D721Med (cell line): ENCODE measurements at regions not wholly inside any gene's neighbourhood (a gene's known extent, or its start where the extent isn't known, plus 50 kb on each side); places are given as distances from the start of the nearest gene placed in this dataset.

Source experiments
- DNase-seq: peaks from one replicate; pipeline ENCODE4 v3.0.0; 2011; ENCODE audit warnings: low spot score; ENCODE audit not compliant: insufficient read length
- FAIRE-seq: peaks from 2 replicates; lab custom pipeline; 2011; peaks lifted over from hg19 to GRCh38; lab: Jason Lieb, UNC
- TF ChIP-seq, protein P1 (sequence below): IDR thresholded peaks from 2 replicates; pipeline ENCODE4 v1.5.1; 2012; ENCODE audit warnings: mild to moderate bottlenecking, control low read depth; ENCODE audit not compliant: insufficient read depth; ENCODE audit errors: missing control alignments

DNA sequence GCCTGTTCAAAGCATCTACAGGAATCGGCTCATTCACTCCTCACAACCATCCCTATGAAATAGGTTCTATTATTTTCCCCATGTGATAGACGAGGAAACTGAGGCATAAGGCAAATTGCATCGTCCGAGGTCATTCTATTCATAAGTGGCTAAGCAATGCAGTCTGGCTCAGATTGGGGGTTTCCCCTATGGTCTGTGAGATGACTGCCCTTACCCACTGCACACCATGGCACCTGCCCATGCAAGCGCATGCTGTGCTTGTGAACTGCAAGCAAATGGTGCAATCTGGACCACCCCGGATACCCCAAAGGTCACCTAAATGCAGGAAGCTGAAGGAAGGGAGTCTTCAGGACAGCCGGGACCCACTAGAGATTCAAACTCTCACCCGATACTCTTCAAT, 123.4 kb upstream of the SOD1 start:
- no peak for FAIRE-seq
- no peak for DNase-seq
- TF ChIP-seq, protein P1, sequence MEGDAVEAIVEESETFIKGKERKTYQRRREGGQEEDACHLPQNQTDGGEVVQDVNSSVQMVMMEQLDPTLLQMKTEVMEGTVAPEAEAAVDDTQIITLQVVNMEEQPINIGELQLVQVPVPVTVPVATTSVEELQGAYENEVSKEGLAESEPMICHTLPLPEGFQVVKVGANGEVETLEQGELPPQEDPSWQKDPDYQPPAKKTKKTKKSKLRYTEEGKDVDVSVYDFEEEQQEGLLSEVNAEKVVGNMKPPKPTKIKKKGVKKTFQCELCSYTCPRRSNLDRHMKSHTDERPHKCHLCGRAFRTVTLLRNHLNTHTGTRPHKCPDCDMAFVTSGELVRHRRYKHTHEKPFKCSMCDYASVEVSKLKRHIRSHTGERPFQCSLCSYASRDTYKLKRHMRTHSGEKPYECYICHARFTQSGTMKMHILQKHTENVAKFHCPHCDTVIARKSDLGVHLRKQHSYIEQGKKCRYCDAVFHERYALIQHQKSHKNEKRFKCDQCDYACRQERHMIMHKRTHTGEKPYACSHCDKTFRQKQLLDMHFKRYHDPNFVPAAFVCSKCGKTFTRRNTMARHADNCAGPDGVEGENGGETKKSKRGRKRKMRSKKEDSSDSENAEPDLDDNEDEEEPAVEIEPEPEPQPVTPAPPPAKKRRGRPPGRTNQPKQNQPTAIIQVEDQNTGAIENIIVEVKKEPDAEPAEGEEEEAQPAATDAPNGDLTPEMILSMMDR, result no peak

DNA sequence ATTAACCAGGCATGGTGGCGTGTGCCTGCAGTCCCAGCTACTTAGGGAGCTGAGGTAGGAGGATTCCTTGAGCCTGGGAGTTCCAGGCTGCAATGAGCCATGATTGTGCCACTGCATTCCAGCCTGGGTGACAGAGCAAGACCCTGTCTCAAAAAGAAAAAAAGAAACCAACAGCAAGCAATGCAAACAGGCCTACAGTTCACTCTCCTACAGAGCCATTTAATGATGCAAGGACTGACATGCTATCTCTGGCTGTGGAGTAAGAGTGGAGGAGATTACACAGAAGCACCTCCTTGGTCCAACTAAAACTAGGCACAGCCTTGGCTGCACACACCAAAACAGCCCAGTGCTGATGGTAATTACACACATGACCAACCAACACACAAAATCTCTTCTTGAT, 127.5 kb upstream of the SOD1 start:
- TF ChIP-seq, protein P1, result no peak
- no peak for DNase-seq
- FAIRE-seq, result no peak

DNA sequence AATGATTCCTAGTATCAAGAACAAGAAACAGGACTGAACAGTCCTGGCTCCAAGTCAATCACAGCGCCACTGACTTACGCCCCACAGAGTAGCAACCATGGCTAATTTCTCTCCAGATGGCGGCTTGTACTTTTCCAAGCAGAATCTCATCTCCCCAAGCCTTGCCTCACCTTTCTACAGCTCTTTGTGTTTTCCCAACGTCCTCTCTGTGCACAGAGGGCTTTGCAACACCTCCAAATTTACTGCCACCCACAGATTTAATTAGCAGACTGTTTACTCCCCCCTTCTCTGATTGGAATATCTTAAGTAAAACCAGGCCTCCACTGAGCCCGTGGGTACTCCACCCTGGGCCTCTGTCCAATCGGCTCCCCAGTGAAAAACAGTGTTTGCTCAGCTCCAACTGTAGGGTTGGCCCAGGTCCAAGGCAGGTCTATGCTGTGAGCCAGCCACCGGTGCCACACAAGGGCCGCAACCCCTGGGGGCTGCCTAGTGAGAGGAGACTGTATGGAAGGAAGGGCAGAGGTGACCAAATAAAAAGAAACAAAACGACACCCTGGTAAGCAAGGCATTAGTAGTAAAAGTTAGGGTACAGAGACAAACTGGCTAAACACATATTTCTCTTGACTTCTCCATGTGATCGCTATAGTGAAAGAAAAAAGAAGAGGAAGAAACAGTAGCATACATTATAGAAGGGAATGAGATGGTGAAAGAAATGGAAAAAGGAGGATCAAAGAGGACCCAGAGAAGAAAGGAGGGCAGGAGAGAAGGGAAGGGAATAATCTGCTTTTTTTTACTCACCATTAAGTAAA, 128.4 kb upstream of the SOD1 start:
- no peak for FAIRE-seq
- DNase-seq, result no peak
- TF ChIP-seq, protein P1, result no peak

DNA sequence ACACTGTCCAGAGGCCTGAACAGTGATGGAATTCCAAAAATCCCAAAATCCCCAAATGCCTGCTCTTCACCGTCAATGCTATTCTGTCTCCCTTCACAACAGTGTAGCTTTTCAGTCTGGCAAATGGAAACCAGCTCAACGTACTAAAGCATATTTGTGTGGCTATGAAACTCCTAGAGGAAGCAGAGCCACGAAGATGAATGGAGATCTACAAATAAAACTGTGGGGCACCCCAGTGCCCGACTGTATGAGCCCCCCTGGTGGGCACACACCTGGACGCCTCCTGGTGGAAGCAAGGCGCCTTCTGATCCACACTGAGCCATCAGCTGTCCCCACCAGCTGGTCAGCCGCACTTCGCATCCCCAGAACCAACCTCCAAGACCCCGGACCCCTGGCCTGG, 129.1 kb upstream of the SOD1 start:
- FAIRE-seq (no peak), DNase-seq (no peak)
- TF ChIP-seq, protein P1, result no peak

DNA sequence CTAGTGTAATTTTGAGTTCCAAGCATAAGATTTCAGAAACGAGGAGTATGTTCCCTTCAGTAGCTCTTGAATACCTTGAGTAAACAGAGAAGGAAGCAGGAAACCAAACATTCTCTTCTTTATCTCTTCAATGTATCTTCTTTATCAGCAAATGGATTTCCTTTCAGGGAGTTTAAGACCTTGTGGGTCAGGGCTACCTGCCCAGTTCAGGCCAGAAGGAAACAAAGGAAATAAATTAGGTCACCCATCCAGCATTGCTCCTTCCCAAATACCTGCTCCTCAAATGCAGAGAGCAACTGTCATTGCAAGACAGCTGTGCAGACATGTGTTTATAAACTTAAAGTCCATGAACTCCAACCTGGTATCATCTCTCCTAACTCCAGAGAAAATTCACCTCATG, 130.1 kb upstream of the SOD1 start:
- TF ChIP-seq, protein P1, result no peak
- DNase-seq, result no peak
- FAIRE-seq, result no peak

DNA sequence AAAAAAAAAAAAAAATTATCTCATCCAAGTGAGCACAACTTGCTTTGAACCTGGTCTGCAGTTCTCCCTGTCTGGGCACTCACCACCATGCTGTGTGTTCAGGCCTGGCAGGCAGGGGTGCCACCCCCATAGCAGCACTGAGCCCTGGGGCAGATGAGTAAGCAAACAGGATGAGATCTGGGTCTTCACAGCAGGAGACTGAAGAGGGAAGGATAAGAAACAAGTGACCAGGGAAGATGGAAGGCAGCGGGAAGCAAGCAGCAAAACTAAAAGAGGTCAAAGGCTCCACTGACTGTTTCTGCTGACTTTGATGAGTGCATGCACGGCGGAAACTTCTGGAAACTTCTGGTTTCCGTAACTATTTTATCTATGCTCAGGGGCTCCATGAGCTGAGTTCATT, 133.5 kb upstream of the SOD1 start:
- TF ChIP-seq, protein P1, result no peak
- DNase-seq, result no peak
- FAIRE-seq, result no peak

DNA sequence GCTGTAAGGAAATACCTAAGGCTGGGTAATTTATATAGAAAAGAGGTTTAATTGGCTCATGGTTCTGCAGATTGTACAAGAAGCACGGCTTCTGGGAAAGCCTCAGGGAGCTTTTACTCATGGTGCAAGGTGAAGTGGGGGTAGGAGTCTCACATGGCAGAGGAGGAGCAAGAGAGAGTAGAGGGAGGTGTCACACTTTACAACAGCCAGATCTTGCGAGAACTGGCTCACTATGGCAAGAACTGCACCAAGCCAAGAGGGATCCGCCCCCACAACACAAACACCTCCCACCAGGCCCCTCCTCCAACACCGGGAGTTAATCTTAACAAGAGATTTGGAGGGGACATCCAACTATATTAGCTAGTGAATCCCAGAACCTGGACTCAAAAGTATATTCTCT, 135.4 kb upstream of the SOD1 start:
- no peak for DNase-seq
- TF ChIP-seq, protein P1, result no peak
- FAIRE-seq, result no peak
